ENCODE measurements at regions not wholly inside any gene's neighbourhood (a gene's known extent, or its start where the extent isn't known, plus 50 kb on each side); places are given as distances from the start of the nearest gene placed in this dataset.

- TF ChIP-seq CTCF (IDR thresholded peaks at IDR 0.05; ENCODE audit: low read length) (no peak), EZH2 (IDR thresholded peaks at IDR 0.05; ENCODE audit: borderline replicate concordance, low read length) (no peak)
Observed at GRCh38 chr1:68677684-68678351, 180.9 kb upstream of the DEPDC1 start.
